MM.1S (cell line): ENCODE measurements at regions not wholly inside any gene's neighbourhood (a gene's known extent, or its start where the extent isn't known, plus 50 kb on each side); places are given as distances from the start of the nearest gene placed in this dataset.

Source experiments
- DNase-seq: peaks from one replicate; pipeline ENCODE4 v3.0.0-alpha.2; 2015
- H2AFZ ChIP-seq: fragments of 300-600 bp; sonication (generic); 2 replicates; pipeline ENCODE4 v1.6.0; 2016; ENCODE audit warnings: antibody characterized with exemption, low read length
- H3F3A ChIP-seq: fragments of 300-600 bp; sonication (generic); 2 replicates; pipeline ENCODE4 v1.6.1; 2016; ENCODE audit warnings: mild to moderate bottlenecking, antibody characterized with exemption, low read length, moderate library complexity, mixed read lengths; ENCODE audit not compliant: insufficient read depth
- H3K27ac ChIP-seq: fragments of 300-600 bp; sonication (generic); 2 replicates; pipeline ENCODE4 v1.5.1; 2016; ENCODE audit warnings: mild to moderate bottlenecking, low read length
- H3K27me3 ChIP-seq: fragments of 300-600 bp; sonication (generic); replicated peaks from 2 replicates; pipeline ENCODE4 v1.6.0; 2016; ENCODE audit warnings: low read length; ENCODE audit not compliant: insufficient read depth
- H3K36me3 ChIP-seq: fragments of 300-600 bp; sonication (generic); replicated peaks from 2 replicates; pipeline ENCODE4 v1.6.1; 2016; ENCODE audit warnings: mild to moderate bottlenecking, low read length, mixed read lengths; ENCODE audit not compliant: insufficient read depth
- H3K4me1 ChIP-seq: fragments of 300-600 bp; sonication (generic); 2 replicates; pipeline ENCODE4 v1.6.1; 2016; ENCODE audit warnings: low read length, mixed read lengths
- H3K4me2 ChIP-seq: fragments of 300-600 bp; sonication (generic); 2 replicates; pipeline ENCODE4 v1.6.0; 2016; ENCODE audit warnings: low read depth, low read length
- H3K4me3 ChIP-seq: fragments of 300-600 bp; sonication (generic); 2 replicates; pipeline ENCODE4 v1.5.1; 2016; ENCODE audit warnings: low read length, mixed read lengths
- H3K79me2 ChIP-seq: fragments of 300-600 bp; sonication (generic); 2 replicates; pipeline ENCODE4 v1.6.1; 2016; ENCODE audit warnings: mixed run types, low read length, mixed read lengths
- H3K9ac ChIP-seq: fragments of 300-600 bp; sonication (generic); 2 replicates; pipeline ENCODE4 v1.6.1; 2016; ENCODE audit warnings: low read length, mixed read lengths
- H3K9me2 ChIP-seq: fragments of 300-600 bp; sonication (generic); replicated peaks from 2 replicates; pipeline ENCODE4 v1.6.1; 2016; ENCODE audit warnings: mild to moderate bottlenecking, low read length, mixed read lengths; ENCODE audit not compliant: insufficient read depth
- H3K9me3 ChIP-seq: fragments of 300-600 bp; sonication (generic); replicated peaks from 2 replicates; pipeline ENCODE4 v1.6.1; 2016; ENCODE audit warnings: mild to moderate bottlenecking, low read length, mixed read lengths; ENCODE audit not compliant: insufficient read depth
- H4K20me1 ChIP-seq: fragments of 300-600 bp; sonication (generic); 2 replicates; pipeline ENCODE4 v1.6.1; 2016; ENCODE audit warnings: mild to moderate bottlenecking, low read length, moderate library complexity, mixed read lengths; ENCODE audit not compliant: insufficient read depth
- EZH2 ChIP-seq: fragments of 300-600 bp; sonication (generic); optimal IDR thresholded peaks from 2 replicates; pipeline ENCODE3; 2017; ENCODE audit warnings: low read depth, mild to moderate bottlenecking, antibody characterized with exemption, low read length, mixed read lengths
- EZH2phosphoT487 ChIP-seq: fragments of 300-600 bp; sonication (generic); IDR thresholded peaks from 2 replicates; pipeline ENCODE4 v1.6.1; 2018; ENCODE audit warnings: antibody characterized with exemption, low read length
- TF ChIP-seq, protein P1 (sequence below): fragments of 300-600 bp; sonication (generic); IDR thresholded peaks from 2 replicates; pipeline ENCODE4 v1.5.1; 2016; ENCODE audit warnings: antibody characterized with exemption, low read length, mixed read lengths

DNA sequence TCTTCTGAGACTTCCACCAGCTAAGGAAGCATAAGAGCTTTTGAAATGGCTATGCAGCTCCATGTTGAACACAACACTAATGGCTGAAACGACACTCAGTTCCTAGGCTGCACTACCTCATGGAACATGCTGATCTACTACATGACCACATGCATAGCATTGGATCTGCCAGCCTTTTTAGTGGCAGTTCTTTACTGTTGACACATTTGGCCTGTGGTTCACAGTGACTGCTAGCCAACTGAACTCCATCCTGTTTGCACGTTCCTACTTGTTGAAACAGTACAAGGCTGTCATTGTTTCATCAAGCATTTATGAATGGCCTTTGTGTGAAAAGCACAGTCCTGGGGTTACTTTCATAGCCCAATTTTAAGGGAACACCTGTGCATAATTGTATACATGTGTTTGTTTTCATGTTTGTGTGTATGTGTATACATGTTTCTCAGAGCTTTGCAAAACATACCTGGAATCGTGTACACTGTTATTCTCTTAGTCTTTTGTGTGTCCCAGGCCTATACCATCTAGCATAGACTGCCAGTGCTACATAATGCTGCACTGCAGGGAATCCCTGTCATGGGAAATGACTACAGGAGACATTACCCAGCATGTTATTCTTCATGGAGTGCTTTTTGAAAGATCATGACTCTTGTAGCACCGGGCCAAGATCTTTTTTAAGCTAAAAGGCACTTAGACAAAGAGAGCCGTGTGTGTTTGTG, 179.6 kb upstream of the ESRRG start:
- DNase-seq: no peak
- Histone ChIP-seq H3K79me2 (no peaks in the 10 kb centered on the region), H3K4me3 (no peak overlapping the region), H3K9ac (no peak overlapping the region), H3K36me3 (no peaks in the 10 kb centered on the region), H3K4me1 (no peaks in the 10 kb centered on the region), H3K27me3 (no peaks in the 10 kb centered on the region), H3K9me2 (no peaks in the 10 kb centered on the region), H3K9me3 (no peaks in the 10 kb centered on the region), H2AFZ (no peak overlapping the region), H4K20me1 (no peaks in the 10 kb centered on the region), H3K27ac (no peak overlapping the region), H3F3A (no peaks in the 10 kb centered on the region), H3K4me2 (no peak overlapping the region)
- TF ChIP-seq EZH2: no peak
- TF ChIP-seq, protein P1, sequence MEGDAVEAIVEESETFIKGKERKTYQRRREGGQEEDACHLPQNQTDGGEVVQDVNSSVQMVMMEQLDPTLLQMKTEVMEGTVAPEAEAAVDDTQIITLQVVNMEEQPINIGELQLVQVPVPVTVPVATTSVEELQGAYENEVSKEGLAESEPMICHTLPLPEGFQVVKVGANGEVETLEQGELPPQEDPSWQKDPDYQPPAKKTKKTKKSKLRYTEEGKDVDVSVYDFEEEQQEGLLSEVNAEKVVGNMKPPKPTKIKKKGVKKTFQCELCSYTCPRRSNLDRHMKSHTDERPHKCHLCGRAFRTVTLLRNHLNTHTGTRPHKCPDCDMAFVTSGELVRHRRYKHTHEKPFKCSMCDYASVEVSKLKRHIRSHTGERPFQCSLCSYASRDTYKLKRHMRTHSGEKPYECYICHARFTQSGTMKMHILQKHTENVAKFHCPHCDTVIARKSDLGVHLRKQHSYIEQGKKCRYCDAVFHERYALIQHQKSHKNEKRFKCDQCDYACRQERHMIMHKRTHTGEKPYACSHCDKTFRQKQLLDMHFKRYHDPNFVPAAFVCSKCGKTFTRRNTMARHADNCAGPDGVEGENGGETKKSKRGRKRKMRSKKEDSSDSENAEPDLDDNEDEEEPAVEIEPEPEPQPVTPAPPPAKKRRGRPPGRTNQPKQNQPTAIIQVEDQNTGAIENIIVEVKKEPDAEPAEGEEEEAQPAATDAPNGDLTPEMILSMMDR: no peak
- no peak for TF ChIP-seq EZH2phosphoT487

DNA sequence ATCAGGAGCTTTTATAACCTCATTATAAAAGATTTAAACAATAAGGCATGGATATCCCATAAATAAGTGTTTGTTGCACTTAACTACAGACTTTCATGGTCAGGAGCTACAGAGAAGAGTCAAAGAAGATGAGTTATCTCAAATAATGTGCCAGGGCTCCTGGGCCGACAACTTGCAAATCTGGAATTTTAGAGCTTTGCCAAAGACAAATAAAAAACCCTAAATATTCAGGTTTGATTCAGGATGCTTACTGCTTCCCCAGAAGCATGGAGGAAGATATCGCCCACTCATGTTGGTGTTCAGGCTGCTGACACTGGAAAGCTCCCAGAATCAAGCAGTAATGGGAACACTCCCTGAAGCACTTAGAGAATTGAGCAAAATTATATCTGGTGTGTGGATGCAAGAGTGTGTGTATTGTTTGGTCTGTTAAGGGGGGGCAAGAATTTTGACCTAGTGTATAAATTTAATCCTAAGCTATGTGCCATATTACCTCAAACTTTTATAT, 176.9 kb upstream of the ESRRG start:
- Histone ChIP-seq H4K20me1 (no peaks in the 10 kb centered on the region), H3K9me2 (no peaks in the 10 kb centered on the region), H3K79me2 (no peaks in the 10 kb centered on the region), H3K4me3 (no peak overlapping the region), H3F3A (no peaks in the 10 kb centered on the region), H3K9me3 (no peaks in the 10 kb centered on the region), H3K9ac (no peak overlapping the region), H3K36me3 (no peaks in the 10 kb centered on the region), H3K27me3 (no peaks in the 10 kb centered on the region), H3K27ac (no peak overlapping the region), H2AFZ (no peak overlapping the region), H3K4me2 (no peak overlapping the region), H3K4me1 (no peaks in the 10 kb centered on the region)
- no peak for DNase-seq
- TF ChIP-seq, protein P1: no peak
- TF ChIP-seq EZH2 (no peak), EZH2phosphoT487 (no peak)

DNA sequence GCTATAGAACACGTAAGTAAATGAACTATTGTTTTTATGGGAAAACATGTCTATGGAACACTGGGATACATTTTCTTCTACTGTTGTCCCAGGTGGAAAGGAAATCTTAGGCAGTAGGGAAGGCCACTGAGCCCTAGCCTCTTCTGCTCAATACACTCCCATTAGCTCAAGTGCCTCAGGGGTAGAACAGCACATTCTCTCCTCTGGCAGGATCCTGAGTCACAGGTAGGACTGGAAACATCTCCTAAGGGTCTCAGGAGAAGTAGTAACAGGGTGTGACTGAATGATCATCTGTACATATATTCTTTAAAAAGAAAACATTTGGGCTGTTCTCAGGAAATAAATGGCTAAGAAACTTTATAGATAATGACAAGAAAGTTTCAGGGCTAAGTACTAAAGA, 175.6 kb upstream of the ESRRG start:
- Histone ChIP-seq H3K36me3 (no peaks in the 10 kb centered on the region), H3K9me3 (no peaks in the 10 kb centered on the region), H3K4me1 (no peaks in the 10 kb centered on the region), H3K4me3 (no peak overlapping the region), H3K79me2 (no peaks in the 10 kb centered on the region), H3K27me3 (no peaks in the 10 kb centered on the region), H2AFZ (no peak overlapping the region), H3K4me2 (no peak overlapping the region), H3K9me2 (no peaks in the 10 kb centered on the region), H3F3A (no peaks in the 10 kb centered on the region), H3K27ac (no peak overlapping the region), H3K9ac (no peak overlapping the region), H4K20me1 (no peaks in the 10 kb centered on the region)
- DNase-seq: no peak
- TF ChIP-seq EZH2phosphoT487 (no peak), EZH2 (no peak)
- TF ChIP-seq, protein P1: no peak
